NOMO-1 (cell line): ENCODE measurements at regions not wholly inside any gene's neighbourhood (a gene's known extent, or its start where the extent isn't known, plus 50 kb on each side); places are given as distances from the start of the nearest gene placed in this dataset.
A peak's percentile ranks its signal among the peaks of the same experiment; 100 is the strongest.

Experiments used
- DNase-seq, 2 experiments: peaks; one replicate each; lab custom pipeline; 2025; ENCODE audit not compliant: unreplicated experiment in 2 of 2; lab: John Stamatoyannopoulos, UW

DNA sequence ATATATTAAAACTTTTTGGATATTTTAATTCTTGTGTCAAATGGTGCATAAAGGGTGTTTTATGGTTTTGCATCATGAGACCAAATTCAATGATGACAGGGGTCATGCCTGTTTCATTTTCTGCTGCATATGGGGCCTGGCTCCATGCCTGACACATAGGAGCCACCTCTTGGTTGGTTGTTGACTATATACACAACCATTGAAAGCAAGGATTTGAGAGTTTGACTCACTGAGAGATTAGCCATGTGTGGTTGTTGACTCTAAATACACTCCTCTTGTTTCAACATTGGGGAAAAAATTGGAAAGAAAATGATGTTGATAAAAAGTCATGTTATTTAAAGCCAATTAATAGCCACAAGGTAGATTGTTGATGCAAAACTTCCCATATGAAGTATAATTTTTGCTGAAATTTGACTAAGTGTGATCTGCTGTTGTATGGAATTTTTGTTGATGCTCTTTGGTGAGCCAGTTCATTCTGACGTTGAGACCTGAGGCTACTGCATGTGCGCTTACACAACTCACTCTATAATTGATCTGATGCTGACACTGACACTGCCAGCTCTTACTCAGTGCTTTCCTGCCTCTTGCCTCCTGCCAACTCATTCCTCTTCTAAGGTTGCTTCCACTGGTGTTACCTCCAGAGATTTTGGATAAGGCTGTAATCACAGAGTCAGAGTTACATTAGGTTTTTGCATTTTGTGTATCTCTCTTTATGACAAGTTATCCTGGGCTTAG is 446.2 kb upstream of the SLC14A2 start:
- DNase-seq = peak in 1 of 2 experiments; percentile 24

GRCh38 chr18:45169610-45170009 is 445.7 kb upstream of the SLC14A2 start:
- peak in 1 of 2 experiments; percentile 39 for DNase-seq

DNA sequence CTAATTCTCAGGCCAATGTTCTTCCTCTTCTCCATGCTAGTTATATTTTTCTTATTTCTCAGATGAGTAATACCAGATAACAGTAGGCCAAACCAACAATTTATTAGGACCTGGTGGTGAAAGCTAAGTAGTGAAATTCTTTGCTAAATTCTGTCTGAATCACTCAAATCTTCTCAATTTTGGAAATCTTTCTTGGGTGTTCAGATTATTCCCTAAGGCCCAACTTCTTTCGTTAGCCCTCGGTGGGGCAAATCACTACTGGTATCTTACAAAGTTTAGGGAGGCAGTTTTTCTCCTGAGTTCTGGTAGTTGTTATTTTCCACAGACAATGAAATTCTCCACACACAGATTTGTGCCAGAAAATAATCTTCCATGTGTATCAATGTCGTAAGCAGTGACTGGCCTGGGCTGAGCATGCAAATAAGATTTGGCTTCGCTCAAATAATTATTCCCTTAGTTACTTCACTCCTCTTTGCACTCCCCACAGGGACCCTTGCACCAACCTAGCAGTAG is 443.5 kb upstream of the SLC14A2 start:
- no peak for DNase-seq

GRCh38 chr18:45173327-45173726 is 441.9 kb upstream of the SLC14A2 start:
- no peak for DNase-seq

- no peak for DNase-seq
Observed at GRCh38 chr18:45173799-45174519, 441.3 kb upstream of the SLC14A2 start.

DNA sequence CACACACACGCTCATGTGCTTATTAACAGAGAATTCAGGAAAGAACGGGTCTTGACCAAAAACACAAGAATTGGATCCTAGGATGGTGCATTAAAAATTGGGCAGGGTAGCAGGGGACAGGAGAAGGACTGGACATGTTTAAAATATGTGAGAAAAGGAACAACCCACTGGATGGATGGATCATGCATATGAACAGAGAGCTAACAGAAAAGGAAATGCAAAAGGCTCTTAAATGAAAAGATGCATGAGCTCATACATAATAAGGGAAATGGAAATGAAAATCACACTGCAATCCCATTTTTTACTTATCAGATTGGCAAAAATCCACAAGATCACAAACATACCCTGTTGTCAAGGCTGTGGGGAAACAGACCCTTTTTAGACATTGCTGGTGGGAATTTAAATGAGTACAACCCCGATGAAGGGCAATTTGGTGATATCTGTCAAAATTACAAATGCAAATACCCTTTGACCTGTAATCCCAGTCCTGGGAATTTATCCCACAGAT is 440.6 kb upstream of the SLC14A2 start:
- no peak for DNase-seq

DNA sequence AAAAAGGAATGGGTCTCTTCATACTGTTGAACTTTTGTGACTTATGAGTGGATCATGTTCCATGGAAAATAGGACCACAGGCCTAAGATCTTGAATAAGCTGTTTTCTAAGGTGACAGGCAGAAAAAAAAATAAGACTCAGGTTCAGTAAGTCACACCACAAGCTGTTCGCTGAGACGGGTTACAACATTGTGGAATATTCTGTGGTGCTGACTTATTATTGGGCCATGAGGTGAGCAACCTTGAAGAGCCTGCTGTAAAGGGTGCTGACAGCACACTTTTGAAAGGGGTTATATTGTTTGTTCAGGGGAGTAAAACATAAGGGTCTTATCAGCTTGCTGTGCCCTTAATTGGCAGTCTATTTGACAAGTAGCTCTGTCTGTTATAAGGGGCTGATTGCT is 439.8 kb upstream of the SLC14A2 start:
- no peak for DNase-seq

DNA sequence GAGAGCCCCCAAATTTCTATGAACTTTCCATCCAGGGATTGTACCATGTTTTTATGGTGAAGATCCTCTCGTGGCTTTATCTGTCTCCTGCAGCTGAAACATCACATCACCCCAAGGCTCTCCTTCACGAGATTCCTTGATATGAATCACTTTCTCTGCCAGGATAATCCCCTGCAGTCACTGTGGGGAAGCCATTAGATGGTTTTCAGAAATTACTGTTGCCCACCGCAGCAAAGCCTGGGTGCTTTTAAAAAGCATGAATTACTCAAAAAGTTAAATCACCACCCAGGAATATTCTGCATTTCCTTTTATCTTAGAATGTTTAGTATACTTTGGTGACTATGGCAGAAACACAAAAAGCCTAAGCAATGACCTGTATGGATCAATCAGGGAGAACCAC is 428.4 kb upstream of the SLC14A2 start:
- DNase-seq = no peak

DNA sequence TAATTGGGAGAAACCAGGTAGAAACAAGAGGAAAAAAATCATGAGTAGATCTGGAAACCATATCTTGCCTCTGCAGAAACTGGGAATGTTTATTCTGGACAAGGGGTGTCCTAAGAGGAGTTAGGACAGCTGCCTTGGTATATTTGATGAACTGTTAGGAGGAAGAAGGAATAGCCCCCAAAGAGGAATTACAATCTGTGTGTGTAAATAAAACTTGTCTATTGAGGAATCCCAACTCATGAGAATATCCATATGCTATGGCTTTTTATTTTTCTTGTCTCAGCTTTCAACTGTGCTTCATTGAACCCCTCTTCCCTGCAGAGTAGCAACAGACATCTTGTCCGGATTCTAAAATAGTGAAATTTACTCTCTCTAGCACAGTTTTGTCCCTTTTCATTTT is 423.5 kb upstream of the SLC14A2 start:
- DNase-seq = no peak

GRCh38 chr18:45197526-45197970 is 417.7 kb upstream of the SLC14A2 start:
- no peak for DNase-seq

DNA sequence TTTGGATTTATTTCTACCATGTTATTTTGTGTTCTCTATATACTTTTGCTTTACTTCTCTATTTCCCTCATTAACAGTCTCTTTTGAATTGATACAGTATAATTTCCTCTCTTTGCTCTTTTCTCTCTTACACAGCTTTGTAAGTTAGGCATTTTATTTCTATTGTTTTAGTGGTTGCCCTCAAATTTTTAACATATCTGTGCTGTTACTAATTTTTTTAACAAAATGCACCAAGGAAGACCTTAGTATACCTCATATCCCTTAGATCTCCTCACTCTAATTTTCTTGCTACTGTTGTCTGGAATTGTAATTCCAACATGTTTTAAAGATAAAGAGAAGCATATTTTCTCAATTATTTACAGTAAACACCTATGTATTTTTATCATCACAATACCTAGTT is 416.8 kb upstream of the SLC14A2 start:
- DNase-seq = no peak

GRCh38 chr18:45201029-45201428 is 414.2 kb upstream of the SLC14A2 start:
- no peak for DNase-seq

- DNase-seq = no peak
Observed at GRCh38 chr18:45201489-45201888, 413.8 kb upstream of the SLC14A2 start.

DNA sequence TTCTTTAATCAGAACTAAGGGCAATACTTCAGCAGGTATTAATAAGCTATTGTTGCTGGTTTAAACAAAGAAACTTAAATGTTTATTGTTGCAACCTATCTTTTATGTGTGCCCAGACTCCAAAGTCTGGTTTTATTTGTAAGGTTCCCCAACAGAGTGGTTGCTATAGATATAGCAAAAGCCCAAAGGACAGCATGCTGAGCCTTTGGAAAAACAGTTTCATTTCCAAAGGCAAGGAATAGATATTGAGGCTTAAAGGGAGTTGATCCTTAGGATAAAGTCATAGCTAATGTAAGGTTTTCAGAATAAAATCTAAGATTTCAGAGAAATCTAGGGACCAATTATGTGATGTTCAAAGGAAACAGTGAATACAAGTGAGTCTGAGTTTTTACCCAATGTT is 413.2 kb upstream of the SLC14A2 start:
- no peak for DNase-seq

DNA sequence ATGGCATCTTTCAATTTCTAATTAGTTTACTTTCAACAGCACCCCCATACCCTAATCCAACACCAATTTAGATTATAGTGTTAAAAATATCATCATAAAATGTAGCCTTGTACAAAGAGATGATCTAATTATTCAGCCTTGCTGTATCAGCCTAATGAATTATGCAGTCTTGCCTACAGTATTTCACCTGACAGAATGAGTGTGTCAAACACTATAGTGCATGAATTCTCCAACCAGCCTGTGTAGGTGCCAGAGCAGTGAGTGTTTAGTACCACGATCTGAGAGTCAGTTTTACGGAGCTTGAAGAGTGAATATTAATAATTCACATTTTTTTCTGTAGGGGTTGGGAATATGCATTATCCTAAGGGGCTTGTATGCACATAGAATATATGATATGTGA is 411.6 kb upstream of the SLC14A2 start:
- no peak for DNase-seq

DNA sequence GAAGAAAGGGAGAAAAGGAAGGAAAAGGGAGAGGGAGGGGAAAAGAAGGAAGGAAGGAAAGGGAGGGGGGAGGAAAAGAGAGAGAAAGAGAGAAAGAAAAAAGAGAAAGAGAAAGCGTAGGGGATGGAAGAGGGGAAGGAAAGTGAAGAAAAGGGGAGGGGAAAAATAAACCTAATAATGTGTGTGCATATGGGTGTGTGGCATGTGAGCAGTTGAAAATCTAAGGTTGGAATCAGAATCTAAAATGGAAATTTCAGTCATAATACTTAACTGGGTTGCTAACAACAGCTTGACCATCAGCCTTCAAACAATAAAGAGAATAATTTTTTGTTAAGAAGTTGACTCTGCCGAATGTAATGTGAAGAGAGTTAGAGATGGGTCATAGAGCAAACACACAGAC is 407.9 kb upstream of the SLC14A2 start:
- no peak for DNase-seq

DNA sequence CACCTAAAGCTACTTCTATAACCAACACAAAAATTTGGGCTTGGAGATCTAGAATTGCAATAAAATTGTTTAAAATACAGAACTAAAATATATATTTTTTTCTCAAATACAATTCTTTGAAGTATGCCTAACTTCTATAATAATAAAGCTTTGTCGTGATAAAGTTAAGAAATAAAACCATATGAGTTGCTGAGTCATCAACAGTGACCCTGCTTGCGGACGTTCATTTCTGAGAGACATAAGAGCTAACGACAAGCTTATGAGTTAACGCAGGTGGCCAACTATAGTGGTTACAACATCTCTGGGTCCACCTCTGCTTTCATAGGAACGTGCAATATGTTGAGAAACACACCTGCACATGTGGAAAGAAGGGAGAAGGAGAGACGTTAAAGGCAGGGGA is 407.1 kb upstream of the SLC14A2 start:
- no peak for DNase-seq

DNA sequence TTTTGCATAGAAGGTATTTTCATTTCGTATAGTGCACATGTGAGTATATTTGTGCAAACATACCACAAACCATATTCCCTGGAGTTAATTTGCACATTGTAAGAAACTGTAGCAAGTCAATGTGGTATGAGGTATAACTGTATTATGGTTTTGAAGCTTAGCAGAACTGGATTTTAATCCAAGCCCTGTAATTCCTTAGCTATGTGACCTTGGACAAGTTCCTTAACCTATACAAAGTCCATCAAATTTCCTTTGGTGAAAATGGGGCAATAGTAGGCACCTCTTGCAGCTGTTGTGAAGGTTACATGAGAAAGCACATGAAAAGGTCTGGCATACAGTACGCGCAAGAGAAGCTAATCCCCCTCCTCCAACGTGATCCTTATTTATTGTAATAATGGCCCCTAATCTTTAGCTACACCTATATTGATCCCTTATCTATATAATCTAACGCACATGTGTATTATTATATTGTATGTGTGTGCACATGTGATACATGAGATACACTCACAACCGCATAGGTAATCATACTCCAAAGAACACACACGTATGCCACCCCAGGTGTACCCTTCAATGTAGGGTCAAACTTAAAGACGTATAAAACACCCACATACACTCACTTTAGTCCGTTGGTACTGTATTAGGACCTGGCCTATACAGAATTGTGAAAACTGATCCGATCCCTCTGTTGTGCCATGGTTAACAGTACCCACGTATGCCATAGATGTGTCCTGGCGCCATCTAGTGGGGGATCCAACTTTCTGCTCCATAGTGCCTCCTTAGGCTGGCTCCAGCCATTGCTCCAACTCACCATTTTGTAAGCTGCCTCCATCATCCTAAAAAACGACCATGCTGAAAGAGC is 402.9 kb upstream of the SLC14A2 start:
- DNase-seq = peak; percentile 65 to 69

DNA sequence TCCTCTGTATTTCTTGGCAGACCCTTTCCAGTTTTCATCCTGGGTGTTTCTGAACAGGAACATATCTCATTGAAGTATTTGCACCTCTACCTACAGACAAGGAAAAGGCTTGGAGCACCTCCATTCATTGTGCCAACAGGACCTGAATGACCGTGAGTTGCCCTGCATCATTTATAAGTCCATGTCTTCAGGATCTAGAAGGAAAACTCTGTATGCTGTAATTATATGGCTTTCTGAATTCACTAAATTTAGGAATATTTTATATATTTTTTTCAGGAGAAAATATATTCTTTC is 402.3 kb upstream of the SLC14A2 start:
- DNase-seq = no peak

DNA sequence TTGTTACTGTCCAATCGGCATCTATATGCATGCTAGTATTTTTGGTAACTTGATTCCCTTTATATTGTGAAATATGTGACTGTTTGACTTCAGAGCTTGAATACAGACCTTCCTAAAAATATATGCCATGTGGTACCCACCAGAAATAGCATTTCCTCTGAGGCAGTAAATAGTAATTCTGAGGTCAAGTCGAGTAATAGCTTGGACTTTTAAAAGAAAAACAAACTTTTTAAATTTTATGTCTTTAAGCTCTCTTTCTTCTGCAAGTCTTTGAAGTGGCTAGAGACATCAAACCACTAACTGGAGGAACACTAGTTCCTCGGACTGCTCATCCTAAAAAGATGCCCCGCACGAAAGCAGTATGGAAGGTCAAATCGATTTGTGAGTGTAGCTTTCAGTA is 396.8 kb upstream of the SLC14A2 start:
- DNase-seq = no peak

DNA sequence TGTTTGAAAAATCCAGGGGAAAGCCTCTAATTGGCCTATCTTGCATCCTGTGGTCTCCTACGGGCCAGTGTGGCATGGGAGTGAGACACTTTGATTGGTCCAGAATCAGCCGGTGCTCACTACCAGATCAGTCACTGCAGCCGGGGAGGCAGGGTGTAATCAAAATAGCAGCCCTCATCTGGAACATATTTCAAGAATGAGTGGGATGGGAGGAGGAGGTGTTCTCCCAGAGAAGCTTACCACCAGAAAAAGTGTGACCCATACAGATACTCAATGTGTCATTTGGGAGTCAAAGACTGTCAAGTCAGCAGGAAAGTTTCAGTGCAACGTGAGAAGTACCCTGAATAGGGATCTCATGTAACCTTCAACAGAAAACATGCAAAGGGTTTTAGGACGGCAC is 393.9 kb upstream of the SLC14A2 start:
- no peak for DNase-seq
